Esophagus squamous epithelium (tissue), 4 donors: ENCODE measurements at regions not wholly inside any gene's neighbourhood (a gene's known extent, or its start where the extent isn't known, plus 50 kb on each side); places are given as distances from the start of the nearest gene placed in this dataset.

ENCODE experiments used
- POLR2A ChIP-seq, 4 donors: fragments of 450-650 bp; IDR thresholded peaks; one replicate each; pipeline ENCODE4 v1.6.1; 2017; ENCODE audit warnings: antibody characterized with exemption in 4 of 4, mild to moderate bottlenecking in 4 of 4, moderate library complexity in 3 of 4
- TF ChIP-seq, protein P1 (sequence below), 6 experiments: fragments of 450-650 bp in 4 of 6; fragments of 200-600 bp in 2 of 6; sonication (generic) in 2 of 6; IDR thresholded peaks; one replicate each; pipeline ENCODE4 v1.5.1; 2016 to 2019; ENCODE audit warnings: antibody characterized with exemption in 6 of 6, mild to moderate bottlenecking in 4 of 6, moderate library complexity in 4 of 6

- TF ChIP-seq, protein P1, sequence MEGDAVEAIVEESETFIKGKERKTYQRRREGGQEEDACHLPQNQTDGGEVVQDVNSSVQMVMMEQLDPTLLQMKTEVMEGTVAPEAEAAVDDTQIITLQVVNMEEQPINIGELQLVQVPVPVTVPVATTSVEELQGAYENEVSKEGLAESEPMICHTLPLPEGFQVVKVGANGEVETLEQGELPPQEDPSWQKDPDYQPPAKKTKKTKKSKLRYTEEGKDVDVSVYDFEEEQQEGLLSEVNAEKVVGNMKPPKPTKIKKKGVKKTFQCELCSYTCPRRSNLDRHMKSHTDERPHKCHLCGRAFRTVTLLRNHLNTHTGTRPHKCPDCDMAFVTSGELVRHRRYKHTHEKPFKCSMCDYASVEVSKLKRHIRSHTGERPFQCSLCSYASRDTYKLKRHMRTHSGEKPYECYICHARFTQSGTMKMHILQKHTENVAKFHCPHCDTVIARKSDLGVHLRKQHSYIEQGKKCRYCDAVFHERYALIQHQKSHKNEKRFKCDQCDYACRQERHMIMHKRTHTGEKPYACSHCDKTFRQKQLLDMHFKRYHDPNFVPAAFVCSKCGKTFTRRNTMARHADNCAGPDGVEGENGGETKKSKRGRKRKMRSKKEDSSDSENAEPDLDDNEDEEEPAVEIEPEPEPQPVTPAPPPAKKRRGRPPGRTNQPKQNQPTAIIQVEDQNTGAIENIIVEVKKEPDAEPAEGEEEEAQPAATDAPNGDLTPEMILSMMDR (IDR thresholded peaks at IDR 0.05), result no peak
- TF ChIP-seq POLR2A (IDR thresholded peaks at IDR 0.05), result no peak
Measured at GRCh38 chr3:22734756-22735155, 468.4 kb upstream of the UBE2E2 start.
